Ishikawa (cell line): ENCODE measurements at regions not wholly inside any gene's neighbourhood (a gene's known extent, or its start where the extent isn't known, plus 50 kb on each side); places are given as distances from the start of the nearest gene placed in this dataset.

Source experiments
- EGR1 ChIP-seq: IDR thresholded peaks from 2 replicates; pipeline ENCODE4 v1.6.1; 2012
- MAX ChIP-seq: IDR thresholded peaks from 2 replicates; pipeline ENCODE4 v1.6.1; 2012
- RAD21 ChIP-seq: IDR thresholded peaks from 2 replicates; pipeline ENCODE4 v1.6.1; 2012; ENCODE audit warnings: low read depth
- REST ChIP-seq: IDR thresholded peaks from 2 replicates; pipeline ENCODE4 v1.6.1; 2012; ENCODE audit warnings: low read depth, mild to moderate bottlenecking
- YY1 ChIP-seq: IDR thresholded peaks from 2 replicates; pipeline ENCODE4 v1.6.1; 2012; ENCODE audit warnings: low read depth

- TF ChIP-seq REST (no peak), EGR1 (no peak), MAX (no peak), YY1 (no peak), RAD21 (no peak)
These were observed 560.3 kb downstream of the GALC start for GRCh38 chr14:87432698-87433097.
